ENCODE measurements at regions not wholly inside any gene's neighbourhood (a gene's known extent, or its start where the extent isn't known, plus 50 kb on each side); places are given as distances from the start of the nearest gene placed in this dataset.

DNA sequence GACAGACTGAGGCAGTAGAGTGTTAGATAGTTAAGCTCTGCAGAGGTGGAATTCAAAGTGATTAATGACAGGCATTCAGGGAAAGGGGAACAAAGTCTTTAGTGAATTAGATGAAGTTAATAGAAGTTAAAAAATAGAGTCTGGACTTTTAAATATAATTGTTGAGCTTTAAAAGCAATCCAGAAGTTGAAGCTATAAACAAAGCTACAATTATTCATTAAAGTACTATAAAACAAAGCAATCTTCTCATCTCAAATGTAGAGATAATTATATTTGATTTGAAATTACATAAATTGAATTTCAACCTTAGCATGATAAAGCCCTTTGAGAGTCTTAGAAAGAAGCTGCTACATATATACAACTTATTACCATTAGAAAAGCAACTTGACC lies 710.6 kb downstream of the MRPL39 start:
- TF ChIP-seq, protein P1, sequence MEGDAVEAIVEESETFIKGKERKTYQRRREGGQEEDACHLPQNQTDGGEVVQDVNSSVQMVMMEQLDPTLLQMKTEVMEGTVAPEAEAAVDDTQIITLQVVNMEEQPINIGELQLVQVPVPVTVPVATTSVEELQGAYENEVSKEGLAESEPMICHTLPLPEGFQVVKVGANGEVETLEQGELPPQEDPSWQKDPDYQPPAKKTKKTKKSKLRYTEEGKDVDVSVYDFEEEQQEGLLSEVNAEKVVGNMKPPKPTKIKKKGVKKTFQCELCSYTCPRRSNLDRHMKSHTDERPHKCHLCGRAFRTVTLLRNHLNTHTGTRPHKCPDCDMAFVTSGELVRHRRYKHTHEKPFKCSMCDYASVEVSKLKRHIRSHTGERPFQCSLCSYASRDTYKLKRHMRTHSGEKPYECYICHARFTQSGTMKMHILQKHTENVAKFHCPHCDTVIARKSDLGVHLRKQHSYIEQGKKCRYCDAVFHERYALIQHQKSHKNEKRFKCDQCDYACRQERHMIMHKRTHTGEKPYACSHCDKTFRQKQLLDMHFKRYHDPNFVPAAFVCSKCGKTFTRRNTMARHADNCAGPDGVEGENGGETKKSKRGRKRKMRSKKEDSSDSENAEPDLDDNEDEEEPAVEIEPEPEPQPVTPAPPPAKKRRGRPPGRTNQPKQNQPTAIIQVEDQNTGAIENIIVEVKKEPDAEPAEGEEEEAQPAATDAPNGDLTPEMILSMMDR (IDR thresholded peaks at IDR 0.05), result no peak
- TF ChIP-seq EP300 (IDR thresholded peaks at IDR 0.05) (no peak), POLR2AphosphoS5 (IDR thresholded peaks at IDR 0.05) (no peak)
